DND-41 (cell line): ENCODE measurements at regions not wholly inside any gene's neighbourhood (a gene's known extent, or its start where the extent isn't known, plus 50 kb on each side); places are given as distances from the start of the nearest gene placed in this dataset.

Source experiments
- ATAC-seq: fragments of 200-7000 bp; cut with Tn5 transposase; 3 replicates; pipeline ENCODE4 v1.9.1; 2021; ENCODE audit warnings: low read depth; ENCODE audit not compliant: insufficient read depth
- DNase-seq: peaks from one replicate; pipeline ENCODE4 v3.0.0-alpha.2; 2020
- H2AFZ ChIP-seq: 2 replicates; pipeline ENCODE4 v1.6.0; 2012; ENCODE audit warnings: low read depth, low read length
- H3K27ac ChIP-seq: 2 replicates; pipeline ENCODE4 v1.5.1; 2012; ENCODE audit warnings: low read length, inconsistent platforms
- H3K27me3 ChIP-seq: fragments of 200-600 bp; sonication (generic); 2 replicates; pipeline ENCODE4 v1.6.0; 2012; ENCODE audit warnings: low read length, mild to moderate bottlenecking, inconsistent platforms; ENCODE audit not compliant: insufficient read depth, poor library complexity
- H3K36me3 ChIP-seq: 2 replicates; pipeline ENCODE4 v1.5.1; 2012; ENCODE audit warnings: low read length, inconsistent platforms; ENCODE audit not compliant: insufficient read depth
- H3K4me1 ChIP-seq: 2 replicates; pipeline ENCODE4 v1.5.1; 2012; ENCODE audit warnings: mild to moderate bottlenecking, low read length; ENCODE audit not compliant: insufficient read depth
- H3K4me2 ChIP-seq: 2 replicates; pipeline ENCODE4 v1.6.0; 2012; ENCODE audit warnings: mild to moderate bottlenecking, moderate library complexity, low read length, inconsistent platforms; ENCODE audit not compliant: insufficient read depth
- H3K4me3 ChIP-seq, 2 experiments: fragments of 200-600 bp in 1 of 2; shearing (Covaris generic) in 1 of 2; 2 replicates each; pipeline ENCODE4 v1.5.1; 2012 to 2016; ENCODE audit warnings: inconsistent platforms in 2 of 2, low read length in 2 of 2, mild to moderate bottlenecking in 2 of 2, low read depth in 1 of 2, moderate library complexity in 1 of 2
- H3K79me2 ChIP-seq: 2 replicates; pipeline ENCODE4 v1.6.0; 2012; ENCODE audit warnings: low read length, inconsistent platforms; ENCODE audit not compliant: insufficient read depth
- H3K9ac ChIP-seq: 2 replicates; pipeline ENCODE4 v1.6.0; 2012; ENCODE audit warnings: low read depth, mild to moderate bottlenecking, inconsistent platforms, low read length, moderate library complexity
- H3K9me3 ChIP-seq: 2 replicates; pipeline ENCODE4 v1.5.1; 2012; ENCODE audit warnings: low read length, moderate library complexity, mild to moderate bottlenecking, inconsistent platforms; ENCODE audit not compliant: insufficient read depth, severe bottlenecking
- H4K20me1 ChIP-seq: 2 replicates; pipeline ENCODE4 v1.6.0; 2012; ENCODE audit warnings: low read length; ENCODE audit not compliant: insufficient read depth
- CTCF ChIP-seq: IDR thresholded peaks from 2 replicates; pipeline ENCODE4 v1.5.1; 2012; ENCODE audit warnings: borderline replicate concordance, low read length, moderate library complexity, mild to moderate bottlenecking; ENCODE audit not compliant: poor library complexity, severe bottlenecking; ENCODE audit errors: extremely low read depth
- EZH2 ChIP-seq: IDR thresholded peaks from 3 replicates; pipeline ENCODE4 v1.6.1; 2012; ENCODE audit warnings: borderline replicate concordance, low read depth, mild to moderate bottlenecking, moderate library complexity, low read length, inconsistent platforms; ENCODE audit not compliant: severe bottlenecking

GRCh38 chr10:3486346-3487065, 298.5 kb downstream of the KLF6 start:
- DNase-seq = no peak
- no peak for ATAC-seq
- Histone ChIP-seq H4K20me1 (no peaks in the 10 kb centered on the region), H3K36me3 (no peaks in the 10 kb centered on the region), H3K27me3 (no peaks in the 10 kb centered on the region), H3K4me1 (peaks cover 37% of the 10 kb centered on the region), H2AFZ (no peak overlapping the region), H3K9me3 (peaks cover 2% of the 10 kb centered on the region), H3K9ac (no peak overlapping the region), H3K79me2 (no peaks in the 10 kb centered on the region), H3K4me2 (no peak overlapping the region), H3K27ac (no peak overlapping the region), H3K4me3 (no peak overlapping the region)
- TF ChIP-seq EZH2 (no peak), CTCF (no peak)

- Histone ChIP-seq H3K79me2 (no peaks in the 10 kb centered on the region), H3K9me3 (peaks cover 2% of the 10 kb centered on the region), H3K9ac (no peak overlapping the region), H3K27me3 (no peaks in the 10 kb centered on the region), H3K4me2 (peak overlapping the region; percentile 47; the same call in 1 of the 2 replicates), H3K4me1 (peaks cover 37% of the 10 kb centered on the region), H3K36me3 (no peaks in the 10 kb centered on the region), H3K4me3 (no peak overlapping the region; a peak in 1 of 4 replicates), H4K20me1 (no peaks in the 10 kb centered on the region), H3K27ac (peak overlapping the region; percentile 51; the same call in 1 of the 2 replicates), H2AFZ (peak overlapping the region; percentile 30; the same call in 1 of the 2 replicates)
- TF ChIP-seq CTCF = peak; percentile 34
- no peak for TF ChIP-seq EZH2
- ATAC-seq (peak; percentile 23; the same call in 2 of the 3 replicates), DNase-seq (no peak)
These were observed 299.8 kb downstream of the KLF6 start for GRCh38 chr10:3485057-3485686.

- H4K20me1 ChIP-seq = no peaks in the 10 kb centered on the region
- H3K27ac ChIP-seq = peak overlapping the region; percentile 16
- H3K4me2 ChIP-seq = peak overlapping the region; percentile 47; the same call in 1 of the 2 replicates
- H3K27me3 ChIP-seq = no peaks in the 10 kb centered on the region
- no peak overlapping the region for H3K4me3 ChIP-seq
- H3K36me3 ChIP-seq = no peaks in the 10 kb centered on the region
- DNase-seq (peak; percentile 18), ATAC-seq (0 out of 3 replicates have a peak, but pooled peaks have one; percentile 44)
- H3K79me2 ChIP-seq = no peaks in the 10 kb centered on the region
- no peak overlapping the region for H2AFZ ChIP-seq
- TF ChIP-seq EZH2 (no peak), CTCF (no peak)
- peaks cover 37% of the 10 kb centered on the region for H3K4me1 ChIP-seq
- H3K9me3 ChIP-seq = peaks cover 2% of the 10 kb centered on the region
- H3K9ac ChIP-seq = no peak overlapping the region
These were observed 300.5 kb downstream of the KLF6 start for GRCh38 chr10:3484306-3485056.
